H1 (cell line): ENCODE measurements at regions not wholly inside any gene's neighbourhood (a gene's known extent, or its start where the extent isn't known, plus 50 kb on each side); places are given as distances from the start of the nearest gene placed in this dataset.

Experiments
- CTCF ChIA-PET: fragments of 300-600 bp; sonication (Branson Sonifier 250); formaldehyde crosslinking; loops from one replicate; lab custom pipeline; 2021; ENCODE audit not compliant: partially characterized antibody; lab: Charles Lee
- POLR2A ChIA-PET: fragments of 300-600 bp; sonication (Branson Sonifier 250); formaldehyde crosslinking; loops from one replicate; lab custom pipeline; 2021; ENCODE audit warnings: inconsistent platforms; ENCODE audit not compliant: partially characterized antibody; lab: Charles Lee
- DNase-seq, 2 experiments: peaks; one replicate each; pipeline versions ENCODE4 v3.0.0 to v3.0.0-alpha.2; 2010 to 2022; ENCODE audit warnings: low spot score in 2 of 2, low read depth in 1 of 2, mixed read lengths in 1 of 2
- FAIRE-seq: peaks from 2 replicates; lab custom pipeline; 2011; peaks lifted over from hg19 to GRCh38; lab: Jason Lieb, UNC
- H2AFZ ChIP-seq: 2 replicates; pipeline ENCODE4 v1.8.1; 2012; ENCODE audit warnings: low read length, inconsistent platforms
- H2AK5ac ChIP-seq: 2 replicates; pipeline ENCODE4 v1.6.1; 2013; ENCODE audit warnings: low read depth, low read length
- H2BK120ac ChIP-seq: replicated peaks from 2 replicates; pipeline ENCODE3; 2013; ENCODE audit warnings: low read depth, low read length, inconsistent platforms
- H2BK12ac ChIP-seq: 2 replicates; pipeline ENCODE4 v1.6.1; 2013; ENCODE audit warnings: low read depth, low read length
- H2BK15ac ChIP-seq: 2 replicates; pipeline ENCODE4 v1.6.1; 2013; ENCODE audit warnings: low read length
- H2BK20ac ChIP-seq: 2 replicates; pipeline ENCODE4 v1.6.1; 2013; ENCODE audit warnings: low read length
- H2BK5ac ChIP-seq: 2 replicates; pipeline ENCODE4 v1.6.1; 2013; ENCODE audit warnings: low read depth, low read length
- H3K14ac ChIP-seq: 2 replicates; pipeline ENCODE4 v1.6.1; 2013; ENCODE audit warnings: inconsistent platforms; ENCODE audit not compliant: insufficient read length
- H3K18ac ChIP-seq: 2 replicates; pipeline ENCODE4 v1.6.1; 2013; ENCODE audit warnings: low read length; ENCODE audit errors: extremely low read depth
- H3K23ac ChIP-seq: 2 replicates; pipeline ENCODE4 v1.6.1; 2013; ENCODE audit warnings: inconsistent platforms; ENCODE audit not compliant: insufficient read length
- H3K23me2 ChIP-seq: 2 replicates; pipeline ENCODE4 v1.6.1; 2013; ENCODE audit warnings: low read depth, low read length
- H3K27ac ChIP-seq: 2 replicates; pipeline ENCODE4 v1.6.1; 2011; ENCODE audit warnings: low read depth, low read length, inconsistent platforms
- H3K27me3 ChIP-seq, 4 experiments: replicated peaks in 1 of 4; 1 replicate in 1 of 4; 2 replicates in 3 of 4; pipeline versions ENCODE4 v1.6.1 to v1.8.1; 2011 to 2013; ENCODE audit warnings: low read length in 3 of 4, mild to moderate bottlenecking in 3 of 4, inconsistent platforms in 2 of 4, mixed read lengths in 2 of 4, moderate library complexity in 1 of 4; ENCODE audit not compliant: control insufficient read depth in 3 of 4, insufficient read depth in 3 of 4; ENCODE audit errors: extremely low read depth in 1 of 4
- H3K36me3 ChIP-seq, 4 experiments: 2 replicates each; pipeline versions ENCODE4 v1.6.1 to v1.8.1; 2011 to 2013; ENCODE audit warnings: mild to moderate bottlenecking in 4 of 4, low read length in 3 of 4, moderate library complexity in 2 of 4, control low read depth in 1 of 4, inconsistent platforms in 1 of 4; ENCODE audit not compliant: insufficient read depth in 4 of 4, control insufficient read depth in 2 of 4
- H3K4ac ChIP-seq: replicated peaks from 2 replicates; pipeline ENCODE3; 2013; ENCODE audit warnings: low read length, low read depth, mixed read lengths, inconsistent platforms; ENCODE audit not compliant: insufficient read length
- H3K4me1 ChIP-seq, 4 experiments: replicated peaks in 1 of 4; 1 replicate in 1 of 4; 2 replicates in 3 of 4; pipeline versions ENCODE4 v1.6.1 to v1.8.1; 2011 to 2013; ENCODE audit warnings: low read length in 3 of 4, inconsistent platforms in 2 of 4, mixed read lengths in 1 of 4; ENCODE audit not compliant: insufficient read depth in 4 of 4, control insufficient read depth in 3 of 4
- H3K4me2 ChIP-seq, 2 experiments: 2 replicates each; pipeline versions ENCODE4 v1.6.1 to v1.8.1; 2011 to 2013; ENCODE audit warnings: low read depth in 2 of 2, low read length in 2 of 2, control low read depth in 1 of 2, inconsistent platforms in 1 of 2, mild to moderate bottlenecking in 1 of 2; ENCODE audit not compliant: insufficient read depth in 1 of 2
- H3K4me3 ChIP-seq, 4 experiments: fragments of 200-600, 300-600 bp in 1 of 4; sonication (generic), shearing (Covaris generic), sonication (Bioruptor Twin) in 1 of 4; 2 replicates each; pipeline versions ENCODE4 v1.5.1 to v1.8.1; 2011 to 2016; ENCODE audit warnings: low read length in 4 of 4, low read depth in 3 of 4, control low read depth in 2 of 4, inconsistent platforms in 2 of 4, mild to moderate bottlenecking in 2 of 4, mixed read lengths in 1 of 4, moderate library complexity in 1 of 4; ENCODE audit not compliant: insufficient read depth in 2 of 4; ENCODE audit errors: extremely low read depth in 1 of 4
- H3K56ac ChIP-seq: replicated peaks from 2 replicates; pipeline ENCODE3; 2013; ENCODE audit warnings: low read depth, mild to moderate bottlenecking, mixed read lengths, low read length, inconsistent platforms; ENCODE audit not compliant: insufficient read length
- H3K79me1 ChIP-seq: 2 replicates; pipeline ENCODE4 v1.6.1; 2013; ENCODE audit warnings: low read depth, low read length, control low read depth
- H3K79me2 ChIP-seq, 2 experiments: 2 replicates each; pipeline versions ENCODE4 v1.6.1 to v1.8.1; 2012 to 2013; ENCODE audit warnings: low read length in 2 of 2, mild to moderate bottlenecking in 2 of 2, inconsistent platforms in 1 of 2; ENCODE audit not compliant: insufficient read depth in 2 of 2, control insufficient read depth in 1 of 2
- H3K9ac ChIP-seq, 4 experiments: replicated peaks in 1 of 4; 1 replicate in 1 of 4; 2 replicates in 3 of 4; pipeline versions ENCODE4 v1.6.1 to v1.8.1; 2011 to 2013; ENCODE audit warnings: low read depth in 3 of 4, low read length in 3 of 4, control low read depth in 2 of 4, mild to moderate bottlenecking in 2 of 4, moderate library complexity in 2 of 4, inconsistent platforms in 1 of 4; ENCODE audit errors: extremely low read depth in 1 of 4
- H3K9me3 ChIP-seq, 2 experiments: 2 replicates each; pipeline versions ENCODE4 v1.6.1 to v1.8.1; 2012 to 2013; ENCODE audit warnings: mild to moderate bottlenecking in 2 of 2, moderate library complexity in 2 of 2, control low read depth in 1 of 2, inconsistent platforms in 1 of 2, low read depth in 1 of 2, low read length in 1 of 2, mixed read lengths in 1 of 2; ENCODE audit not compliant: insufficient read depth in 2 of 2
- H4K20me1 ChIP-seq, 2 experiments: replicated peaks in 1 of 2; 2 replicates each; pipeline versions ENCODE3 to v1.8.1; 2011 to 2013; ENCODE audit warnings: inconsistent platforms in 2 of 2, low read length in 2 of 2, mild to moderate bottlenecking in 1 of 2; ENCODE audit not compliant: insufficient read depth in 2 of 2, control insufficient read depth in 1 of 2
- H4K5ac ChIP-seq: 2 replicates; pipeline ENCODE4 v1.6.1; 2013; ENCODE audit warnings: low read length, low read depth, mixed read lengths, inconsistent platforms; ENCODE audit not compliant: insufficient read length
- H4K8ac ChIP-seq: 2 replicates; pipeline ENCODE4 v1.8.0; 2013; ENCODE audit warnings: mild to moderate bottlenecking, moderate library complexity, low read length, inconsistent platforms; ENCODE audit not compliant: insufficient read depth; ENCODE audit errors: extremely low read depth
- H4K91ac ChIP-seq: replicated peaks from 2 replicates; pipeline ENCODE3; 2013; ENCODE audit warnings: low read length, mixed read lengths, inconsistent platforms; ENCODE audit not compliant: insufficient read length
- NANOG ChIP-seq: IDR thresholded peaks from 2 replicates; pipeline ENCODE4 v1.6.1; 2011; ENCODE audit warnings: low read length, low read depth, mild to moderate bottlenecking, inconsistent platforms; ENCODE audit not compliant: insufficient read depth, poor library complexity, severe bottlenecking
- WGBS, 2 experiments: shearing (Covaris generic) in 1 of 2; methylation state at CpG; one replicate each; pipeline versions ENCODE4 v1.1.6 to v1.1.7; 2013 to 2015; ENCODE audit warnings: low lambda C conversion rate in 2 of 2, mixed read lengths in 2 of 2, inconsistent platforms in 1 of 2, low coverage in 1 of 2, missing lambda C conversion rate in 1 of 2; ENCODE audit not compliant: insufficient replicate concordance in 2 of 2, insufficient coverage in 1 of 2, insufficient read length in 1 of 2; ENCODE audit errors: extremely low coverage in 1 of 2, missing lambda C conversion rate in 1 of 2; 5-methylcytosine and 5-hydroxymethylcytosine counted together

GRCh38 chr9:82757924-82758323 is 305.0 kb downstream of the RASEF start:
- H2BK20ac ChIP-seq = no peak overlapping the region
- H3K56ac ChIP-seq = no peak overlapping the region
- H4K91ac ChIP-seq = no peak overlapping the region
- H2AK5ac ChIP-seq = no peak overlapping the region
- WGBS, 2 experiments = 35% methylated on average over 1 of the region's 1 CpG; no CpG with 5 or more reads in 1 of the 2 experiments
- H3K79me2 ChIP-seq = no peaks in the 10 kb centered on the region
- no peak overlapping the region for H4K5ac ChIP-seq
- H2BK120ac ChIP-seq = no peak overlapping the region
- H3K36me3 ChIP-seq = peaks cover 0 to 18% (median 0%) of the 10 kb centered on the region in 4 experiments; a peak in 1 of 8 replicates
- no peaks in the 10 kb centered on the region for H3K23me2 ChIP-seq
- no peak overlapping the region for H4K8ac ChIP-seq
- H3K27ac ChIP-seq = no peak overlapping the region
- no peak overlapping the region for H3K23ac ChIP-seq
- no peak overlapping the region for H2BK5ac ChIP-seq
- no peak overlapping the region for H3K9ac ChIP-seq
- H3K18ac ChIP-seq = no peak overlapping the region
- H3K4me3 ChIP-seq = no peak overlapping the region
- no peak overlapping the region for H3K4ac ChIP-seq
- H3K79me1 ChIP-seq = no peaks in the 10 kb centered on the region
- peaks cover 6 to 8% of the 10 kb centered on the region in 2 experiments; a peak in 3 of 4 replicates for H3K9me3 ChIP-seq
- H3K4me2 ChIP-seq = no peak overlapping the region
- no peaks in the 10 kb centered on the region for H3K27me3 ChIP-seq
- H3K4me1 ChIP-seq = no peaks in the 10 kb centered on the region
- no peak for TF ChIP-seq NANOG
- no peak overlapping the region for H3K14ac ChIP-seq
- no peak for FAIRE-seq
- no peaks in the 10 kb centered on the region for H4K20me1 ChIP-seq
- no peak overlapping the region for H2AFZ ChIP-seq
- H2BK12ac ChIP-seq = no peak overlapping the region
- no peak overlapping the region for H2BK15ac ChIP-seq
- CTCF ChIA-PET = interaction anchor here (1.0 kb wide), 1 partner anchor 28 kb away, joined by 3 read pairs; no protein-coding TSS in a partner anchor
- no peak for DNase-seq
- POLR2A ChIA-PET = no interaction called here
